ENCODE measurements at regions not wholly inside any gene's neighbourhood (a gene's known extent, or its start where the extent isn't known, plus 50 kb on each side); places are given as distances from the start of the nearest gene placed in this dataset.

GRCh38 chr1:29700491-29700890, 464.2 kb downstream of the PTPRU start:
- TF ChIP-seq, protein P1, sequence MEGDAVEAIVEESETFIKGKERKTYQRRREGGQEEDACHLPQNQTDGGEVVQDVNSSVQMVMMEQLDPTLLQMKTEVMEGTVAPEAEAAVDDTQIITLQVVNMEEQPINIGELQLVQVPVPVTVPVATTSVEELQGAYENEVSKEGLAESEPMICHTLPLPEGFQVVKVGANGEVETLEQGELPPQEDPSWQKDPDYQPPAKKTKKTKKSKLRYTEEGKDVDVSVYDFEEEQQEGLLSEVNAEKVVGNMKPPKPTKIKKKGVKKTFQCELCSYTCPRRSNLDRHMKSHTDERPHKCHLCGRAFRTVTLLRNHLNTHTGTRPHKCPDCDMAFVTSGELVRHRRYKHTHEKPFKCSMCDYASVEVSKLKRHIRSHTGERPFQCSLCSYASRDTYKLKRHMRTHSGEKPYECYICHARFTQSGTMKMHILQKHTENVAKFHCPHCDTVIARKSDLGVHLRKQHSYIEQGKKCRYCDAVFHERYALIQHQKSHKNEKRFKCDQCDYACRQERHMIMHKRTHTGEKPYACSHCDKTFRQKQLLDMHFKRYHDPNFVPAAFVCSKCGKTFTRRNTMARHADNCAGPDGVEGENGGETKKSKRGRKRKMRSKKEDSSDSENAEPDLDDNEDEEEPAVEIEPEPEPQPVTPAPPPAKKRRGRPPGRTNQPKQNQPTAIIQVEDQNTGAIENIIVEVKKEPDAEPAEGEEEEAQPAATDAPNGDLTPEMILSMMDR (conservative IDR thresholded peaks at IDR 0.05; ENCODE audit: low read depth, low read length) = no peak
- H3K4me3 ChIP-seq (ENCODE audit: low read depth, low read length) = no peak overlapping the region
- DNase-seq (ENCODE audit: low read depth) = no peak

DNA sequence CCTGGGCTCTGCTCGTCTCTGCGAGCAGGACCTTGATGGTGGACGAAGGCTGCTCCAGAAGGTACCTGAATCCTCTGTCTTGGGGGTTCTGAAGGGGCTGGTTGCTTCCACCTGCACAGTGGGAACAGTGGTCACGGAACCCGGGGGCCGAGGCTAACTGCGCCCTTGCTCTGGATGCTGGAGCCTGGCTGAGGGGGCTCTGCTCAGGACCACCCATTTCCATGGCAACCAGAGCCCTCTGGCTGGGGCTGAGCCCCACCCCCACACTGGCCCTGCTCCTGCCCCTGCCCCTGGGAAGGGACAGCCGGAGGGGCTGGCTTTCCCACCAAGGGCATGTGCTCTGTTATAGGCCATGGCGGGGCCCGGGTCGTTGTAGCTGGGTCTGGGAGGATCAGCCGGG, 462.3 kb downstream of the PTPRU start:
- TF ChIP-seq, protein P1 (conservative IDR thresholded peaks at IDR 0.05; ENCODE audit: low read depth, low read length) = no peak

GRCh38 chr1:29698033-29698432, 461.7 kb downstream of the PTPRU start:
- no peak for DNase-seq (ENCODE audit: low read depth)
- TF ChIP-seq, protein P1 (conservative IDR thresholded peaks at IDR 0.05; ENCODE audit: low read depth, low read length) = peak; percentile 68

More for the DNA sequence above, 462.3 kb downstream of the PTPRU start:
- no peak for DNase-seq (ENCODE audit: low read depth)
- no peak overlapping the region for H3K4me3 ChIP-seq (ENCODE audit: low read depth, low read length)

DNA sequence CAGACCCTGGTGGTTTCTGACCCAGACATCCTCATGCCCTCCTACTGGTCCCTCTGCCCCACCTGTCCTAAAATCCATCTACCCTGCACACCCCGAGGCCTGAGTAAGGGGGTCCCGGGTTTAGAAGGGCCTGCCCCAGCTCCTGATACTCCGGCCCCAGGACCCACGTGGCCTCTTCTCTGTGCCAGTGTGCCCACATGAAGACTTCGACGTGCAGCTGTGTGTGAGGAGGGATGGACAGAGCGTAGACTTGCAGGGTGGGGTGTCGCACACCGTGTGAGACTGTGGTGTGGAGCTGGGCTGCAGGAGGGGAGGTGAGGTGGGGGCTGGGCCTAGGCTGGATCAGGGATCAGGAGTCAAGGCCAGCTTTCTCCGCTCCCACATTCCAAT, 461.1 kb downstream of the PTPRU start:
- TF ChIP-seq, protein P1 (conservative IDR thresholded peaks at IDR 0.05; ENCODE audit: low read depth, low read length) = no peak
- no peak for DNase-seq (ENCODE audit: low read depth)
- H3K4me3 ChIP-seq (ENCODE audit: low read depth, low read length) = no peak overlapping the region

More at GRCh38 chr1:29698033-29698432, 461.7 kb downstream of the PTPRU start:
- H3K4me3 ChIP-seq (ENCODE audit: low read depth, low read length) = no peak overlapping the region

- H3K4me3 ChIP-seq (ENCODE audit: low read depth, low read length) = no peak overlapping the region
- TF ChIP-seq, protein P1 (conservative IDR thresholded peaks at IDR 0.05; ENCODE audit: low read depth, low read length) = no peak
- DNase-seq (ENCODE audit: low read depth) = no peak
Observed at GRCh38 chr1:29696656-29697390, 460.5 kb downstream of the PTPRU start.

DNA sequence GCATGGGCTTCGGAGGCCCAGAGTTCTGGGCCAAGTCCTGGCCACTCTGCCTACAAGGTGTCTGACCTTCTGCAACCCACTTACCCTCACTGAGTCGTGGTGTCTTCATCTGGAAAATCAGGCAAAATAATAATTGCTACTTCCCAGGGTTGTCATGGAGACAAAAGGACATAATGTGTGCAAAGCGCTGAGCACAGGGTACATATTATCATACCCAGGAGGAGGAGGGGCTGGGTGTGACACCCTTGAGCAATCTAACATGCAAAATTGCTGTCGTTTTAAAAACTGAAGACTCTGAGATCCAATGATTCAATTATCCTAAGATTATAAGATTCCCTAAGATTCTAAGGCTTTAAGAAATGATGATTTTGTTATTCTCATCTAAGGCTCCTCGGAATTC, 459.5 kb downstream of the PTPRU start:
- no peak overlapping the region for H3K4me3 ChIP-seq (ENCODE audit: low read depth, low read length)
- TF ChIP-seq, protein P1 (conservative IDR thresholded peaks at IDR 0.05; ENCODE audit: low read depth, low read length) = no peak
- DNase-seq (ENCODE audit: low read depth) = no peak

DNA sequence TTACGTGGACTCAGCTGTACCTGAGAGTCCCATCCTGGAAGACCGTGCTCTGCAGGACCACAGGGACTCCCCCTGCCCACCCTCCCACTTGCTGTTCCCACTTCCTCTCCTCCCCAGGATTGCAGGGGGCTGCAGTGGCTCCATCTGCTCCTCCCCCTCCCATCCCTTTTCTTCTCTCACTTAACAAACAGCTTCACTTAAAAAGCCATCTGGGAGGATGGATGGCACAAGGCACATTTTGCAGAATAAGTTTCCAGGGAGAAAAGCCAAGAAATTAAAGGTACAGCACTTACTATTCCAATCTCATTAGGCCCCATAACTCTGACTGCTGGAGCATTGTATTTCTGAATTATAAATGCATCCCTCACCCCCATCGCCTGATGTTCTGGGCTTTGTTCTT, 458.7 kb downstream of the PTPRU start:
- no peak overlapping the region for H3K4me3 ChIP-seq (ENCODE audit: low read depth, low read length)
- DNase-seq (ENCODE audit: low read depth) = no peak
- TF ChIP-seq, protein P1 (conservative IDR thresholded peaks at IDR 0.05; ENCODE audit: low read depth, low read length) = no peak

Measured in epithelial cell of proximal tubule (primary cell).